Ishikawa (cell line): ENCODE measurements at regions not wholly inside any gene's neighbourhood (a gene's known extent, or its start where the extent isn't known, plus 50 kb on each side); places are given as distances from the start of the nearest gene placed in this dataset.

Source experiments
- CEBPB ChIP-seq: IDR thresholded peaks from 2 replicates; pipeline ENCODE4 v1.6.1; 2012
- CREB1 ChIP-seq: IDR thresholded peaks from 2 replicates; pipeline ENCODE4 v1.6.1; 2012; ENCODE audit warnings: low read depth
- EGR1 ChIP-seq: IDR thresholded peaks from 2 replicates; pipeline ENCODE4 v1.6.1; 2012
- EP300 ChIP-seq: IDR thresholded peaks from 2 replicates; pipeline ENCODE4 v1.6.1; 2012; ENCODE audit warnings: borderline replicate concordance
- FOXM1 ChIP-seq: IDR thresholded peaks from 2 replicates; pipeline ENCODE4 v1.6.1; 2012; ENCODE audit warnings: low read depth, borderline replicate concordance
- NFIC ChIP-seq: IDR thresholded peaks from 2 replicates; pipeline ENCODE4 v1.6.1; 2012
- RAD21 ChIP-seq: IDR thresholded peaks from 2 replicates; pipeline ENCODE4 v1.6.1; 2012; ENCODE audit warnings: low read depth
- TAF1 ChIP-seq: IDR thresholded peaks from 2 replicates; pipeline ENCODE4 v1.6.1; 2012; ENCODE audit warnings: low read depth, mild to moderate bottlenecking
- TCF12 ChIP-seq: IDR thresholded peaks from 2 replicates; pipeline ENCODE4 v1.6.1; 2012; ENCODE audit warnings: low read depth
- TEAD4 ChIP-seq: IDR thresholded peaks from 2 replicates; pipeline ENCODE4 v1.6.1; 2012
- YY1 ChIP-seq: IDR thresholded peaks from 2 replicates; pipeline ENCODE4 v1.6.1; 2012; ENCODE audit warnings: low read depth
- ZBTB7A ChIP-seq: IDR thresholded peaks from 2 replicates; pipeline ENCODE4 v1.6.1; 2012; ENCODE audit warnings: low read depth
- TF ChIP-seq, protein P1 (sequence below): IDR thresholded peaks from 2 replicates; pipeline ENCODE4 v1.6.1; 2012
- TF ChIP-seq, protein P2 (sequence below): IDR thresholded peaks from 2 replicates; pipeline ENCODE4 v1.6.1; 2012
- TF ChIP-seq, protein P3 (sequence below): IDR thresholded peaks from 2 replicates; pipeline ENCODE4 v1.6.1; 2012; ENCODE audit warnings: low read depth, mild to moderate bottlenecking

DNA sequence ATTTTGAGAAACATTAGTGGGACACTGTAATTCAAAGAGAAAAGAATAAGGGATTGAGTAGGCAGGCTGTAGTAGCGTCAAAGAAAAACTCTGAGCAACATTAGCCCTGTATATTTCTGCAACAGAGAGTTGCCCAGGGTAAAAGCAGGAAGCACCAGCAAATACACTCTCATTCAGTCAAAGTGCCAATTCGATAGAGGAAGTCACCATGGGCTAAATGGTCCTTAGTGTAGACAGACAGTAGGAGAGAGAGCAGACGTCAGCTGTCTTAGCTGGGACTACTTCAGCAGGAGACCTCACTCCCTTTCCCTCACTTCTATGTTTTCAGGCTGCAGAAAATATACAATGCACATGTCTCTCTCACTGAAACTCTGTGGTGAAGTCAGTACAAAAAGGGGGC lies 2073.8 kb upstream of the TENM3 start:
- TF ChIP-seq NFIC (no peak), RAD21 (no peak), CREB1 (no peak), FOXM1 (no peak), TCF12 (no peak), TEAD4 (no peak), YY1 (no peak), EGR1 (no peak), CEBPB (no peak), TAF1 (no peak), ZBTB7A (no peak), EP300 (no peak)
- TF ChIP-seq, protein P1, sequence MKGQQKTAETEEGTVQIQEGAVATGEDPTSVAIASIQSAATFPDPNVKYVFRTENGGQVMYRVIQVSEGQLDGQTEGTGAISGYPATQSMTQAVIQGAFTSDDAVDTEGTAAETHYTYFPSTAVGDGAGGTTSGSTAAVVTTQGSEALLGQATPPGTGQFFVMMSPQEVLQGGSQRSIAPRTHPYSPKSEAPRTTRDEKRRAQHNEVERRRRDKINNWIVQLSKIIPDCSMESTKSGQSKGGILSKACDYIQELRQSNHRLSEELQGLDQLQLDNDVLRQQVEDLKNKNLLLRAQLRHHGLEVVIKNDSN: no peak
- TF ChIP-seq, protein P2, sequence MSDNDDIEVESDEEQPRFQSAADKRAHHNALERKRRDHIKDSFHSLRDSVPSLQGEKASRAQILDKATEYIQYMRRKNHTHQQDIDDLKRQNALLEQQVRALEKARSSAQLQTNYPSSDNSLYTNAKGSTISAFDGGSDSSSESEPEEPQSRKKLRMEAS: no peak
- TF ChIP-seq, protein P3, sequence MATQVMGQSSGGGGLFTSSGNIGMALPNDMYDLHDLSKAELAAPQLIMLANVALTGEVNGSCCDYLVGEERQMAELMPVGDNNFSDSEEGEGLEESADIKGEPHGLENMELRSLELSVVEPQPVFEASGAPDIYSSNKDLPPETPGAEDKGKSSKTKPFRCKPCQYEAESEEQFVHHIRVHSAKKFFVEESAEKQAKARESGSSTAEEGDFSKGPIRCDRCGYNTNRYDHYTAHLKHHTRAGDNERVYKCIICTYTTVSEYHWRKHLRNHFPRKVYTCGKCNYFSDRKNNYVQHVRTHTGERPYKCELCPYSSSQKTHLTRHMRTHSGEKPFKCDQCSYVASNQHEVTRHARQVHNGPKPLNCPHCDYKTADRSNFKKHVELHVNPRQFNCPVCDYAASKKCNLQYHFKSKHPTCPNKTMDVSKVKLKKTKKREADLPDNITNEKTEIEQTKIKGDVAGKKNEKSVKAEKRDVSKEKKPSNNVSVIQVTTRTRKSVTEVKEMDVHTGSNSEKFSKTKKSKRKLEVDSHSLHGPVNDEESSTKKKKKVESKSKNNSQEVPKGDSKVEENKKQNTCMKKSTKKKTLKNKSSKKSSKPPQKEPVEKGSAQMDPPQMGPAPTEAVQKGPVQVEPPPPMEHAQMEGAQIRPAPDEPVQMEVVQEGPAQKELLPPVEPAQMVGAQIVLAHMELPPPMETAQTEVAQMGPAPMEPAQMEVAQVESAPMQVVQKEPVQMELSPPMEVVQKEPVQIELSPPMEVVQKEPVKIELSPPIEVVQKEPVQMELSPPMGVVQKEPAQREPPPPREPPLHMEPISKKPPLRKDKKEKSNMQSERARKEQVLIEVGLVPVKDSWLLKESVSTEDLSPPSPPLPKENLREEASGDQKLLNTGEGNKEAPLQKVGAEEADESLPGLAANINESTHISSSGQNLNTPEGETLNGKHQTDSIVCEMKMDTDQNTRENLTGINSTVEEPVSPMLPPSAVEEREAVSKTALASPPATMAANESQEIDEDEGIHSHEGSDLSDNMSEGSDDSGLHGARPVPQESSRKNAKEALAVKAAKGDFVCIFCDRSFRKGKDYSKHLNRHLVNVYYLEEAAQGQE: no peak

DNA sequence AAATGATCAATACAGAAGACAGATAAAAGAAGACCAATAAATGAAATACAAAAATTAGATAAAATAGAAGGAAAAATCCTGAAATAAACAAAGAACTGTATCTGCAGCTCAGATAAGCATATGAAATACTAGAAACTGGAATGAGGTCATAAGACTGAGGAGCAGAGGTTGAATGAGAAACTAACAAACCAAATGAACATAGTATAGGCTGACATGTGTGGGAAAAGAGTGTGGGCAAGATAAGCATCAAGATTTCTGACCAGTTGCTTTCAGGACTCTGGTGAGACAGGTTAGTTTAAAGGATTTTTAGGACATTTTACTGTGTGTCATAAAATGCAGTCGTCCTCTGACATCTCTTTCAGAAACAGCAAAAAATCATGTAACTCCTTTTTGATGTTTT lies 2073.2 kb upstream of the TENM3 start:
- TF ChIP-seq TEAD4 (no peak), TAF1 (no peak), TCF12 (no peak), YY1 (no peak), ZBTB7A (no peak)
- TF ChIP-seq, protein P2: no peak

GRCh38 chr4:180179146-180179545 lies 2064.1 kb upstream of the TENM3 start:
- TF ChIP-seq EP300 (no peak), NFIC (no peak), RAD21 (no peak), FOXM1 (no peak), CEBPB (no peak), CREB1 (no peak), TAF1 (no peak), TEAD4 (no peak), EGR1 (no peak), YY1 (no peak), TCF12 (no peak), ZBTB7A (no peak)
- TF ChIP-seq, protein P2: no peak
- TF ChIP-seq, protein P1: no peak
- TF ChIP-seq, protein P3: no peak

GRCh38 chr4:180189666-180190065 lies 2053.5 kb upstream of the TENM3 start:
- no peak for TF ChIP-seq TCF12
- no peak for TF ChIP-seq EP300
- TF ChIP-seq NFIC: no peak
- TF ChIP-seq YY1: no peak
- TF ChIP-seq, protein P2: no peak
- no peak for TF ChIP-seq CREB1
- TF ChIP-seq, protein P3: no peak
- no peak for TF ChIP-seq RAD21
- TF ChIP-seq EGR1: no peak
- TF ChIP-seq, protein P1: no peak
- TF ChIP-seq CEBPB: no peak
- no peak for TF ChIP-seq ZBTB7A
- TF ChIP-seq TEAD4: no peak
- no peak for TF ChIP-seq TAF1
